B cell (primary cell): ENCODE measurements at regions not wholly inside any gene's neighbourhood (a gene's known extent, or its start where the extent isn't known, plus 50 kb on each side); places are given as distances from the start of the nearest gene placed in this dataset.

Source experiments
- ATAC-seq: fragments of 200-7000 bp; cut with Tn5 transposase; one replicate; pipeline ENCODE4 v1.10.0; 2021; ENCODE audit warnings: low read depth, mild to moderate bottlenecking, moderate number of reproducible peaks, moderate library complexity
- CTCF ChIA-PET: fragments of 350-600 bp; sonication (Branson Sonifier 250); formaldehyde crosslinking; loops from one replicate; lab custom pipeline; 2021; ENCODE audit warnings: antibody characterized with exemption, inconsistent platforms; lab: Charles Lee
- POLR2A ChIA-PET: fragments of 350-600 bp; sonication (Branson Sonifier 250); formaldehyde crosslinking; loops from one replicate; lab custom pipeline; 2021; ENCODE audit warnings: antibody characterized with exemption; lab: Charles Lee
- DNase-seq: peaks from one replicate; pipeline ENCODE4 v3.0.0; 2013
- H2AFZ ChIP-seq: 2 replicates; pipeline ENCODE4 v1.6.1; 2012; ENCODE audit warnings: mild to moderate bottlenecking, low read depth, low read length; ENCODE audit not compliant: insufficient read depth, poor library complexity, severe bottlenecking
- H3K27ac ChIP-seq, 2 donors: 1 replicate in 1 of 2; 2 replicates in 1 of 2; pipeline ENCODE4 v1.5.1; 2012 to 2013; ENCODE audit warnings: low read length in 2 of 2, mild to moderate bottlenecking in 2 of 2, moderate library complexity in 1 of 2
- H3K27me3 ChIP-seq, 4 experiments: fragments of 200-600 bp in 1 of 4; sonication (generic) in 1 of 4; replicated peaks in 1 of 4; 1 replicate in 2 of 4; 2 replicates in 2 of 4; pipeline versions ENCODE4 v1.6.1 to v1.7.0; 2013 to 2016; ENCODE audit warnings: low read length in 3 of 4, mild to moderate bottlenecking in 2 of 4, mixed read lengths in 1 of 4, moderate library complexity in 1 of 4; ENCODE audit not compliant: insufficient read depth in 4 of 4, control insufficient read depth in 3 of 4; ENCODE audit errors: control extremely low read depth in 1 of 4
- H3K36me3 ChIP-seq, 2 experiments: replicated peaks in 1 of 2; 1 replicate in 1 of 2; 2 replicates in 1 of 2; pipeline versions ENCODE4 v1.6.1 to v1.7.1; 2013; ENCODE audit warnings: low read length in 1 of 2; ENCODE audit not compliant: insufficient read depth in 2 of 2, control insufficient read depth in 1 of 2; ENCODE audit errors: control extremely low read depth in 1 of 2, extremely low read depth in 1 of 2
- H3K4me1 ChIP-seq, 2 donors: fragments of 200-600 bp in 1 of 2; sonication (generic) in 1 of 2; 1 replicate in 1 of 2; 2 replicates in 1 of 2; pipeline versions ENCODE4 v1.5.1 to v1.6.1; 2013 to 2017; ENCODE audit warnings: low read length in 2 of 2; ENCODE audit not compliant: control insufficient read depth in 2 of 2, insufficient read depth in 2 of 2
- H3K4me2 ChIP-seq: replicated peaks from 2 replicates; pipeline ENCODE3; 2012; ENCODE audit warnings: mild to moderate bottlenecking, low read depth, low read length; ENCODE audit not compliant: poor library complexity, severe bottlenecking
- H3K4me3 ChIP-seq, 5 experiments: fragments of 200-600 bp in 1 of 5; sonication (generic) in 1 of 5; 1 replicate in 3 of 5; 2 replicates in 2 of 5; pipeline versions ENCODE4 v1.5.1 to v1.7.0; 2011 to 2016; ENCODE audit warnings: low read length in 4 of 5, mild to moderate bottlenecking in 4 of 5, low read depth in 2 of 5, control low read depth in 1 of 5, moderate library complexity in 1 of 5; ENCODE audit not compliant: insufficient read depth in 1 of 5; ENCODE audit errors: control extremely low read depth in 1 of 5, extremely low read depth in 1 of 5
- H3K79me2 ChIP-seq: fragments of 200-600 bp; sonication (generic); one replicate; pipeline ENCODE4 v1.6.0; 2016; ENCODE audit warnings: low read length; ENCODE audit not compliant: control insufficient read depth, insufficient read depth
- H3K9ac ChIP-seq: fragments of 200-600 bp; sonication (generic); 2 replicates; pipeline ENCODE4 v1.6.1; 2017; ENCODE audit warnings: mild to moderate bottlenecking, low read length, moderate library complexity
- H3K9me3 ChIP-seq, 3 donors: one replicate each; pipeline versions ENCODE4 v1.6.1 to v1.7.1; 2013; ENCODE audit warnings: low read length in 2 of 3; ENCODE audit not compliant: control insufficient read depth in 2 of 3, insufficient read depth in 1 of 3; ENCODE audit errors: control extremely low read depth in 1 of 3
- H4K20me1 ChIP-seq: 2 replicates; pipeline ENCODE4 v1.6.0; 2012; ENCODE audit warnings: mild to moderate bottlenecking, low read length; ENCODE audit not compliant: insufficient read depth, control insufficient read depth, poor library complexity, severe bottlenecking
- H3K27ac Mint-ChIP-seq: one replicate; pipeline ENCODE4 v1.8.0; 2021; ENCODE audit warnings: mixed read lengths
- H3K27me3 Mint-ChIP-seq: one replicate; pipeline ENCODE4 v1.8.0; 2021; ENCODE audit warnings: mixed read lengths
- H3K4me1 Mint-ChIP-seq: one replicate; pipeline ENCODE4 v1.8.0; 2021; ENCODE audit warnings: mixed read lengths
- H3K4me3 Mint-ChIP-seq: one replicate; pipeline ENCODE4 v1.8.0; 2021; ENCODE audit warnings: mixed read lengths
- H3K9me3 Mint-ChIP-seq: one replicate; pipeline ENCODE4 v1.8.0; 2022; ENCODE audit warnings: mixed read lengths; ENCODE audit not compliant: insufficient read depth
- EZH2 ChIP-seq: IDR thresholded peaks from 2 replicates; pipeline ENCODE4 v1.6.1; 2012; ENCODE audit warnings: borderline replicate concordance, low read depth, mild to moderate bottlenecking, moderate library complexity, low read length; ENCODE audit not compliant: insufficient read depth, poor library complexity, severe bottlenecking
- WGBS: methylation state at CpG from one replicate; pipeline ENCODE4 v1.1.5; 2013; ENCODE audit warnings: missing lambda C conversion rate; ENCODE audit not compliant: insufficient coverage; 5-methylcytosine and 5-hydroxymethylcytosine counted together
- intact Hi-C: fragments of 100-400 bp; cut with micrococcal nuclease; formaldehyde crosslinking; loops from one replicate; pipeline ENCODE4 v1.10.0; 2022
- TF ChIP-seq, protein P1 (sequence below): fragments of 200-600 bp; IDR thresholded peaks from one replicate; pipeline ENCODE4 v1.8.0; 2022; ENCODE audit warnings: antibody characterized with exemption, mild to moderate bottlenecking

DNA sequence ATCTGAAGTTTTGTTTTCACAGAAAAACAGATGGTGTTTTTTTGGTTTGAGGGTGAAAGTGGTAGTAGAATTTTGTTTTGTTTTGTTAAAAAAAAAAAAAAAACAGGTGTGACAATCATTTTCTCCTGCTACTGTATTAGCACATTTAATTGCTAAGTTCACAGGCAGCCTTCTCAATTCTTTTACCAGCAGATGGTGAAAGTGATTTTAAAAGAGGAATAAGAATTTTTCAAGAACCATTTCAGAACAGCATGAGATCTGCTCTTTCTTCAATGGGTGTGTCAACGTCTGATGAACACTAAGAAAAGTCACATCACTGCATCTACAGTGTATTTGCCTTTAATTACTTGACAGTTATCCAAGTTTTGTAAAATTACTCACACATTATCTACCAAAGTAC lies 303.7 kb upstream of the USP15 start:
- DNase-seq, result no peak
- CTCF ChIA-PET, result no interaction called here

DNA sequence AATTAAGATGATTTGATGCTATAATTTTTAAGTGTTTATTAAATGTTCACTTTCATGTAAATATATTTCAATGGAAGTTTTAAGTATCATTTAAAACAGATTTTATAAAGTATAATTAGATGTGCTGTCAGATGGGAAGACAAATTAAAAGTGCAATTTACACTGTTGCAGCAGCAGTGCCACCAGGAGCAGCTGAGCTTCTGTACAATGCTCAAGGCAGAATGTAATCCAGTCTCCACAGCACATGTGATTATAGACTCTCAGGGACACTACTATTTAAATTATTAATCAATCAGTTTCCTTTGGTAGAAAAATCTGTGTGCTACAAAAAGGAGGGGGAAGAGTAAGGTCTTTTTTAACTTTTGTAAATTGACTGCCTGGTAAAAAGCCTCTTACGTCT lies 285.7 kb upstream of the USP15 start:
- CTCF ChIA-PET, result no interaction called here
- Histone ChIP-seq H3K4me3 (no peak overlapping the region), H3K4me2 (no peak overlapping the region), H3K9ac (no peak overlapping the region), H3K36me3 (no peaks in the 10 kb centered on the region), H3K4me1 (no peaks in the 10 kb centered on the region), H3K27ac (no peak overlapping the region), H3K9me3 (no peaks in the 10 kb centered on the region), H3K27me3 (no peaks in the 10 kb centered on the region), H2AFZ (no peak overlapping the region), H3K79me2 (no peaks in the 10 kb centered on the region), H4K20me1 (no peaks in the 10 kb centered on the region)
- intact Hi-C loops, result no loop called here
- WGBS, result 100% methylated on average over 1 of the region's 1 CpG
- no peaks in the 10 kb centered on the region for H3K4me1 Mint-ChIP-seq
- no peak overlapping the region for H3K4me3 Mint-ChIP-seq
- no peak overlapping the region for H3K27ac Mint-ChIP-seq
- H3K27me3 Mint-ChIP-seq, result no peaks in the 10 kb centered on the region
- ATAC-seq, result no peak
- no peaks in the 10 kb centered on the region for H3K9me3 Mint-ChIP-seq
- POLR2A ChIA-PET, result no interaction called here
- no peak for TF ChIP-seq EZH2
- TF ChIP-seq, protein P1, sequence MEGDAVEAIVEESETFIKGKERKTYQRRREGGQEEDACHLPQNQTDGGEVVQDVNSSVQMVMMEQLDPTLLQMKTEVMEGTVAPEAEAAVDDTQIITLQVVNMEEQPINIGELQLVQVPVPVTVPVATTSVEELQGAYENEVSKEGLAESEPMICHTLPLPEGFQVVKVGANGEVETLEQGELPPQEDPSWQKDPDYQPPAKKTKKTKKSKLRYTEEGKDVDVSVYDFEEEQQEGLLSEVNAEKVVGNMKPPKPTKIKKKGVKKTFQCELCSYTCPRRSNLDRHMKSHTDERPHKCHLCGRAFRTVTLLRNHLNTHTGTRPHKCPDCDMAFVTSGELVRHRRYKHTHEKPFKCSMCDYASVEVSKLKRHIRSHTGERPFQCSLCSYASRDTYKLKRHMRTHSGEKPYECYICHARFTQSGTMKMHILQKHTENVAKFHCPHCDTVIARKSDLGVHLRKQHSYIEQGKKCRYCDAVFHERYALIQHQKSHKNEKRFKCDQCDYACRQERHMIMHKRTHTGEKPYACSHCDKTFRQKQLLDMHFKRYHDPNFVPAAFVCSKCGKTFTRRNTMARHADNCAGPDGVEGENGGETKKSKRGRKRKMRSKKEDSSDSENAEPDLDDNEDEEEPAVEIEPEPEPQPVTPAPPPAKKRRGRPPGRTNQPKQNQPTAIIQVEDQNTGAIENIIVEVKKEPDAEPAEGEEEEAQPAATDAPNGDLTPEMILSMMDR, result no peak
- DNase-seq, result no peak

More for the DNA sequence above, 303.7 kb upstream of the USP15 start:
- no peaks in the 10 kb centered on the region for H3K79me2 ChIP-seq
- no peaks in the 10 kb centered on the region for H3K4me1 Mint-ChIP-seq
- POLR2A ChIA-PET, result no interaction called here
- intact Hi-C loops, result no loop called here
- no peak overlapping the region for H2AFZ ChIP-seq
- H3K4me1 ChIP-seq, result no peaks in the 10 kb centered on the region
- no peak overlapping the region for H3K4me2 ChIP-seq
- no peaks in the 10 kb centered on the region for H4K20me1 ChIP-seq
- ATAC-seq, result no peak
- H3K27ac ChIP-seq, result no peak overlapping the region
- H3K4me3 ChIP-seq, result no peak overlapping the region
- no peaks in the 10 kb centered on the region for H3K36me3 ChIP-seq
- no peak overlapping the region for H3K9ac ChIP-seq
- no peak overlapping the region for H3K4me3 Mint-ChIP-seq
- no peak for TF ChIP-seq EZH2
- TF ChIP-seq, protein P1, result no peak
- no peaks in the 10 kb centered on the region for H3K9me3 Mint-ChIP-seq
- H3K27me3 Mint-ChIP-seq, result no peaks in the 10 kb centered on the region
- no peak overlapping the region for H3K27ac Mint-ChIP-seq
- no peaks in the 10 kb centered on the region for H3K27me3 ChIP-seq
- 43% methylated on average over 1 of the region's 1 CpG for WGBS
- no peaks in the 10 kb centered on the region for H3K9me3 ChIP-seq
